GM18517 (cell line): ENCODE measurements at regions not wholly inside any gene's neighbourhood (a gene's known extent, or its start where the extent isn't known, plus 50 kb on each side); places are given as distances from the start of the nearest gene placed in this dataset.

Source experiments
- ATAC-seq: cut with Tn5 transposase; IDR thresholded peaks from one replicate; pipeline ENCODE4 v1.9.1; 2021; ENCODE audit warnings: mild to moderate bottlenecking, moderate library complexity; ENCODE audit not compliant: unreplicated experiment

GRCh38 chr3:159439346-159439745 lies 549.3 kb upstream of the IL12A start:
- no peak for ATAC-seq

- ATAC-seq: no peak
These were observed 547.4 kb upstream of the IL12A start for GRCh38 chr3:159441279-159441678.

DNA sequence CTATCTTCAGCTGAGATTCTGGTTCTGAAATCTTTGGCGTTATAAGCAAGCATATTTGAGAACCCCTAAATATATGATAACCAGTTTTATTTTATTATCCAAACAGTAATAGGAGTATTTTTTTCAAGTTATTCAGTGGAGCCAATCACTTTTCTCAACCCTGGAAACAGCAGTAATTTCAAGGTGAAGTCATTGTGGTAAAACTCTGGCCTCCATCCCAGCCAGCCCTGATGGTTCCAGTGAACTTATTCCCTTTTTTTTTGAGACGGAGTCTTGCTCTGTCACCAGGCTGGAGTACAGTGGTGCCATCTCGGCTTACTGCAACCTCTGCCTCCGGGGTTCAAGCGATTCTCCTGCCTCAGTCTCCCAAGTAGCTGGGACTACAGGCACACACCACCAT lies 545.4 kb upstream of the IL12A start:
- no peak for ATAC-seq

DNA sequence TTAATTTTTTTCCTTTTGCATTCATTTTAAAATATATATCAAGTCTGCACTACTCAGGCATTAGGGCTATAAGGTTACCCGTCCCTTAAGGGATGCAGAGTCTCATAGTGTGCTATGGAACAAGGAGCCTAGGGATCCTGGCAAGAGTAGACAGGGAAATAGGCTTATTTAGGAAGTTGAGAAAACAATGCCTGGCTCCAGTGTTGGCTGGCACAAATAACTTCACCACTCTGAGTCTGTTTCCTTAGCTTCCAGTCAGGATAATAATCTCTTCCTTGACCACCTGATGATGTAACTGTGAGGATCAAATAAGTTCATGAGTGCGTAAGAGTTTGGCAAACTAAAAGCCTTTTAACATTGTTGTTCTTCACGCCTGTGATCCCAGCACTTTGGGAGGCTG lies 540.8 kb upstream of the IL12A start:
- ATAC-seq: no peak

DNA sequence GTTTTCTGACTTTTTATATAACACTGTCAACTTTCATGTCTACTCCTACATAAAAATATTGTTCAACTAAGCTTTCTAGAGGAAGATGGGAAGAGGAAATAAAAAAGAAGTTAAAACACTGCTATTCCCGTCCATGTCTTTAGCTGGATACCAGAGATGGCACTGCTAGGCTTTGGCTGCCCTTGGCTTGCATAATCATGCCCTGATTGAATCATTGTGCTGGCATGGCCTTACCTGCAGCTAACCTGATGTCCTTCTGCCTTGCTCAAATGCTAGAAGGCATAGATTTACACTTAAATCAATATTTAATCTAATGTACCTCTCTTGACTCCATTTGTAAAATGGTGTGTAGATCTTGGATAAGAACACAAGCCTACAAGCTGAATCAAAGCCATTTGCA lies 539.7 kb upstream of the IL12A start:
- no peak for ATAC-seq

- no peak for ATAC-seq
These were observed 537.6 kb upstream of the IL12A start for GRCh38 chr3:159451067-159451466.

DNA sequence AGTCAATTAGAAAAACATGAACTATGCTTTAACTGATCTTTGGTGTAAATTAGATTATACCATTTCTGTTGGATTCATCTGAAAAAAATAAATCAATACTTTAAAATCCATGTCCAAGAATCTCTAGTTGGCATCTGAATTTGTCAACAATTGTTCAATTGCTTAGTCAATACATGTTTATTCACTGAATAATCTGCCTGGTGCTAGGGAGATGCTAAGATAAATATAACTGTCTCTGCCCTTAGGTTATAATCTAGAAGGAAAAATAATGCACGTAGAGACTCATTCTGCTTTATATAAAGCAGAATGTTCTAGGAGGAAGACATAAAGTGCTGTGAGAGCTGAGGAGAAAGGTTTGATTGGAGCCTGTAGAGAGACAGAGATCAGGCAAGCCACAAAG lies 537.2 kb upstream of the IL12A start:
- ATAC-seq: no peak

GRCh38 chr3:159453036-159453435 lies 535.6 kb upstream of the IL12A start:
- ATAC-seq: no peak

DNA sequence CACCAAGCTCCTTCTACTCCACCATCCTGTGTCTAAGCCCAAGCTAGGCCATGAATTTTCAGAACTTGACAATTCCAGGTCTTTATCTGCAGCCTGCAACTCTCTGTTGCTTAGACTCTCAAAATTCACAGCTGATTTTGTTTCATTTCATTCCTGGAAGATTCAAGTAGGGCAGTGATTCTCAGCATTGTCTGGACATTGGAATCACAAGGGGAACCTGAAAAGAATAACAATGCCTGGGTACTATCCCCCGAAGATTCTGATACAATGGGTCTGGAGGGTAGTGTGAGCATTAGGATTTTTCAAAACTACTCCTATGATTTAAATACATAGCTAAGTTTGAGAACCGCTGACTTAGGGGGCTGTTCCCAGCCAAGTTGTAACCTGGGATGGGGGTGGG lies 534.7 kb upstream of the IL12A start:
- no peak for ATAC-seq

DNA sequence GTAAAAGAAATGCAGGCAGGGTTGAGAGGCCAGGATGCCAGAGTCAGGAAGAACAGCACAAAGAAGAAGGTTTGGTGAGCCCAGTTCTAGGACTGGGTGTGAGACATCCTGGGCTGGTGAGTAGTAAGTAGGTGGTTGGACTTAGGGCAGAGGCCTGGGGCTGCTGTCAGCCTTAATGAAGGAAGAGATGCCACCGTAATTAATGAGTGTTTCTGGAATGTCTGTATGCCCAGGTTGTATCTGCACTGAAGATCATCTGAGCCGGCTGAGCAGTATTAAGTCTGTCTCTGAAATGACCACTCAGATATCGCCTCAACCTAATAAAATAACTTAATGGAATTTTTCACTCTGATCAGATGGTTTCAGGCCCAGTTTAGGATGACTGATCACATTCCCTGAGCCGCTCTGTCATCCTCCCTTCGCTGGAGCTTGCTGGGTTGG lies 532.9 kb upstream of the IL12A start:
- ATAC-seq: no peak

- no peak for ATAC-seq
These were observed 530.6 kb upstream of the IL12A start for GRCh38 chr3:159458010-159458409.

GRCh38 chr3:159458982-159459381 lies 529.7 kb upstream of the IL12A start:
- no peak for ATAC-seq

- ATAC-seq: no peak
These were observed 516.0 kb upstream of the IL12A start for GRCh38 chr3:159472611-159473010.

DNA sequence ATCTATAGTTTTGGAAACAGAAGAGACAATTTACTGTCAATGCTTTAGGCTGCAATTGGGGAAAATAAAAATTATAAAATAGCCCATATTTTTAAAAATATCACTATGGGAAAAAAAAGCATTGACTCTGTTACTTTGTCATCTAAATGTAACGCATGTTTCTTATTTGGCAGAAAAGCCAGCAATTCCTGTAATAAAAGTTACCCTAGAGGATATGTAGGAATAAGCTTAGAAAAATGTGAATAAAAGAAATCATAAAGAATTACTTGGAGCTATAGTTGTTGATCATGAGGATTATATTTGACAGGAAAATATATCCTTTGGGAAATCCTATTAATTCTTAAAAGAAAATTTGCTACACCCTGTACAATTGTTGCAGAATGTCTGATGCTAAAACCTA lies 515.4 kb upstream of the IL12A start:
- ATAC-seq: no peak

DNA sequence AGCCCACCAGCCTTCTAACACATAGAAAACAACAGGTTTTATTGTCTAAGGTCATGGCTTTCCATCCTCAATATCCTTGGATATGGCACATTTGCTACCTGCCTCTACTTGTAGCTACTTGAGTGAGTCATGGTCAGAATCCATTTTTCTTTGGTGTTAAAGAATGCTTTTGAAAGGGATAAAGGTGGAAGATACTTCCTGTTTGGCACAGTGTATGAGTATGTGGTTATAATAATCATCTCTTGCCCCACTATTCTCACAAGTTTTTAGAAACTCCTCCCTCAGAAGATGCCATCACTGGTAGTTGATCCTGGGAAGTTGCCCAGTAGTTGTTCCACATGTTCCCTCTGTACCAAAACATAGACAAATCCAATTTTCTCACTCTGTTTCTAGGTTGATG lies 508.6 kb upstream of the IL12A start:
- ATAC-seq: no peak

DNA sequence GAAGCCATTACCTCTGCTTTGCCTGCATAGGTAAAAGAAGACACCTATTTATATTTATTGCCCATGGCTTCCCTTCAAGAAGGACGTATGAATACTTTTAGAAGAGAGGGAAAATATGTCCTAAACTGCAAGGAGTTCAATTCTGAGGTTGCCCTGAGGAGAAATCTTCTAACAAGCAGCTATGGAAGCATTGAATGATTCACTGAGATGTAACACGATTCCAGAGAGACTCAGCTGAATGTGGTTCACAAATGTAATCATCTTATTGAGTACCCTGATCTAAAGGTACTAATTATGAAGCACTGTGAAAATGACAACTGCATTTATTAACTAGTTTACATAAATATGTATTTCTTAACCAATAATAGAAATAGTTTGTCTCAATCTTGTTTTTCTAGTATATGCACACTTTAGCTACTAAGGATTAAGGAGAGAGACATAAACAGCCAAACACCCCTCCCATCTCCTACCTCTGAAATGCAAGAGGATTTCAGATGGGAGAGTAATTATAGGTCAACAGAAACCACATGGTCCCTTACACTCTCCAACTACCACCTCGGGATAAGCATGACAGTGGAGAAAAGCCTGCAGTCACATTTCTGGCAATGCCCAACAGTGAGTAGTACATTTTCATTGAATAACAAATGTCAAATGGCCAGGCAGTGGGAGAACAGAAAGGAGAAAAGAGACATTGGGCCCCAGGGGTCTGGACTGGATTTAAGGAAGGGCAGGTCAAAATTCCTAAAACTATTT lies 506.2 kb upstream of the IL12A start:
- ATAC-seq: no peak

- no peak for ATAC-seq
These were observed 505.7 kb upstream of the IL12A start for GRCh38 chr3:159482994-159483367.

DNA sequence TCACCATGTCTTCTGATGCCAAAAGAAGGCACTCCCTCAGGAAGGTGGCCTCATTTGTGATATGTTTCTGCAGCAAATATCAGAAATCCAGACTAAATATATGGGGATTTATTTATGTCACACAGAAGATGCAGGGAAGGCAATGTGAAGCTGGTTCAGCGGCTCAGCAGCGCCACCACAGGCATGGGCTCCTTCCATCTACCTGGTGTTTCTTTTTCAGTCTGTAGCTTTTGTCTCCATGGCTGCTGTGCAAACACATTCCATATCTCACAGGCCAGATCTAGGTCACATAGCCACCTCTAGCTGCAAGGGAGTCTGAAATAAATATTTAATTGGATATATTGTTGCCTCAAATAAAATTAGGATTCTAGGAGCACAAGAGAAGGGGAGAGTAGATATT lies 502.1 kb upstream of the IL12A start:
- ATAC-seq: no peak

DNA sequence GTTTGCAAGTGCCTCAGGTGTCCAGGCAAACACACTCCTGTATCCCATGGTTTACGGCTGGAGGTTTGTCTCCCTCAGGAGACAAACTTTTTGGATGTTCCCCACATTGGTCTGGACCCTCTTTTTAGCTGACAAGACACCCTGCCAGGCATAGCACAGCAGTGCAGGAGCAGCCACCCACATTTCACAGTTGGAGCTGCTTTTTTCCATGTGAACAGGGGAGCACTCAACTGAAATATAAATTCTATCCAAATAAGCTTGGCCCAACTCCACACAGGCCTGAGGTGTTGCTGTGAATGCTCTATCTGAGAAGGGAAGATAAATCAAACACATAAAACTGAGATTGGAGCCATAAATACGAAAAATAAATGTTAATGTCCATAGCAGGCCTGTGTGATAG lies 501.3 kb upstream of the IL12A start:
- no peak for ATAC-seq

GRCh38 chr3:159488602-159489001 lies 500.0 kb upstream of the IL12A start:
- no peak for ATAC-seq

GRCh38 chr3:159497361-159497760 lies 491.3 kb upstream of the IL12A start:
- no peak for ATAC-seq

- ATAC-seq: no peak
These were observed 489.4 kb upstream of the IL12A start for GRCh38 chr3:159499031-159499793.

DNA sequence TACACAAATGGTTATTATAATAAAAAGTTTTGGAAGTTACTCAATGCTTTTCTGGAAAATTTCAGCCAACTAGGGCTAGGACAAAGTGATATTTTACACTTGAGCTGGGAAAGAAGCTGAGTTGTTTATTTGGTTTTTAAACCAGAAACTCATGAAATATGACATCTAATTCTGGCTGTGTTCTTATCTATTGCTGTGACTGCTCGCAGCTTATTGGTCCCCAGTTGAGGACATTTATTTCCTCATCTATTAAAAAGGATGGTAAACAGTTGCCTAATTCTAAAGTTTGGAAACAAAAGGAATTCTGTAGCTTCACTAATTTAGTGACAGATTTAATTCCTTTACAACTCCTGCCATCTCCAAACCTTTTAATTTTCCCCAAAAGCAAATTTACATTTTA lies 487.6 kb upstream of the IL12A start:
- ATAC-seq: no peak
